Naive thymus-derived CD4-positive, alpha-beta T cell (primary cell): ENCODE measurements at regions not wholly inside any gene's neighbourhood (a gene's known extent, or its start where the extent isn't known, plus 50 kb on each side); places are given as distances from the start of the nearest gene placed in this dataset.

Source experiments
- ATAC-seq: fragments of 150-1000 bp; cut with Tn5 transposase; 2 replicates; pipeline ENCODE4 v1.10.0; 2021; ENCODE audit warnings: mild to moderate bottlenecking, moderate library complexity
- CTCF ChIA-PET: fragments of 350-600 bp; sonication (Branson Sonifier 250); formaldehyde crosslinking; loops from one replicate; lab custom pipeline; 2021; ENCODE audit warnings: antibody characterized with exemption; lab: Charles Lee
- POLR2A ChIA-PET: fragments of 350-600 bp; sonication (Branson Sonifier 250); formaldehyde crosslinking; loops from one replicate; lab custom pipeline; 2021; ENCODE audit warnings: antibody characterized with exemption, inconsistent platforms; lab: Charles Lee
- DNase-seq, 9 donors: peaks; one replicate each; pipeline versions ENCODE4 v3.0.0 to v3.0.0-alpha.2; 2020 to 2022; ENCODE audit warnings: mixed read lengths in 1 of 9
- H3K27ac ChIP-seq: one replicate; pipeline ENCODE4 v1.7.0; 2013; ENCODE audit warnings: mild to moderate bottlenecking, low read depth, low read length, moderate library complexity
- H3K27me3 ChIP-seq, 2 donors: one replicate each; pipeline ENCODE4 v1.7.0; 2013; ENCODE audit warnings: low read length in 2 of 2, mild to moderate bottlenecking in 2 of 2, moderate library complexity in 2 of 2; ENCODE audit not compliant: control insufficient read depth in 2 of 2, insufficient read depth in 2 of 2
- H3K36me3 ChIP-seq, 3 experiments: 1 replicate in 2 of 3; 2 replicates in 1 of 3; pipeline ENCODE4 v1.7.0; 2013; ENCODE audit warnings: low read length in 3 of 3, mild to moderate bottlenecking in 3 of 3, moderate library complexity in 1 of 3; ENCODE audit not compliant: insufficient read depth in 3 of 3, control insufficient read depth in 2 of 3
- H3K4me1 ChIP-seq, 2 donors: one replicate each; pipeline ENCODE4 v1.7.0; 2013; ENCODE audit warnings: low read length in 2 of 2, mild to moderate bottlenecking in 2 of 2, moderate library complexity in 1 of 2; ENCODE audit not compliant: control insufficient read depth in 2 of 2, insufficient read depth in 2 of 2
- H3K4me3 ChIP-seq: 2 replicates; pipeline ENCODE4 v1.7.0; 2013; ENCODE audit warnings: mild to moderate bottlenecking, low read length
- H3K9me3 ChIP-seq, 3 experiments: 1 replicate in 2 of 3; 2 replicates in 1 of 3; pipeline ENCODE4 v1.7.0; 2013; ENCODE audit warnings: low read length in 3 of 3; ENCODE audit not compliant: control insufficient read depth in 2 of 3
- H3K27ac Mint-ChIP-seq, 9 donors: one replicate each; pipeline ENCODE4 v1.8.0; 2020 to 2022; ENCODE audit warnings: mixed read lengths in 9 of 9, mild to moderate bottlenecking in 8 of 9, moderate library complexity in 5 of 9, inconsistent platforms in 2 of 9
- H3K27me3 Mint-ChIP-seq, 5 donors: one replicate each; pipeline ENCODE4 v1.8.0; 2021 to 2022; ENCODE audit warnings: mixed read lengths in 5 of 5, mild to moderate bottlenecking in 1 of 5
- H3K36me3 Mint-ChIP-seq, 5 donors: one replicate each; pipeline ENCODE4 v1.8.0; 2020 to 2022; ENCODE audit warnings: mixed read lengths in 5 of 5, mild to moderate bottlenecking in 3 of 5, inconsistent platforms in 1 of 5
- H3K4me1 Mint-ChIP-seq, 7 donors: one replicate each; pipeline ENCODE4 v1.8.0; 2020 to 2022; ENCODE audit warnings: mixed read lengths in 7 of 7, mild to moderate bottlenecking in 3 of 7, inconsistent platforms in 1 of 7
- H3K4me3 Mint-ChIP-seq, 10 donors: one replicate each; pipeline ENCODE4 v1.8.0; 2020 to 2022; ENCODE audit warnings: mild to moderate bottlenecking in 10 of 10, mixed read lengths in 10 of 10, moderate library complexity in 6 of 10, inconsistent platforms in 2 of 10
- H3K9me3 Mint-ChIP-seq, 11 donors: one replicate each; pipeline ENCODE4 v1.8.0; 2020 to 2022; ENCODE audit warnings: mixed read lengths in 11 of 11, mild to moderate bottlenecking in 4 of 11, inconsistent platforms in 1 of 11, moderate library complexity in 1 of 11
- intact Hi-C, 2 donors: fragments of 100-400 bp; cut with micrococcal nuclease; formaldehyde crosslinking; loops; one replicate each; pipeline ENCODE4 v1.15.1; 2023

GRCh38 chr4:81601358-81601694 is 129.6 kb upstream of the RASGEF1B start:
- POLR2A ChIA-PET: no interaction called here
- Histone ChIP-seq H3K4me1 (no peaks in the 10 kb centered on the region), H3K36me3 (no peaks in the 10 kb centered on the region), H3K27me3 (no peaks in the 10 kb centered on the region), H3K27ac (no peak overlapping the region), H3K4me3 (no peak overlapping the region), H3K9me3 (peaks cover 0 to 5% (median 0%) of the 10 kb centered on the region in 3 experiments)
- intact Hi-C loops: no loop called here
- H3K36me3 Mint-ChIP-seq: peaks cover 0 to 4% (median 0%) of the 10 kb centered on the region in 5 donors
- H3K4me3 Mint-ChIP-seq: no peak overlapping the region
- H3K9me3 Mint-ChIP-seq: peaks cover 0 to 4% (median 0%) of the 10 kb centered on the region in 11 donors
- peaks cover 0 to 9% (median 0%) of the 10 kb centered on the region in 7 donors for H3K4me1 Mint-ChIP-seq
- ATAC-seq (no peak), DNase-seq (no peak)
- H3K27ac Mint-ChIP-seq: no peak overlapping the region
- peaks cover 0 to 3% (median 0%) of the 10 kb centered on the region in 5 donors for H3K27me3 Mint-ChIP-seq
- CTCF ChIA-PET: no interaction called here

- ATAC-seq (no peak), DNase-seq (no peak)
- Mint-ChIP-seq H3K27me3 (peaks cover 0 to 3% (median 0%) of the 10 kb centered on the region in 5 donors), H3K4me1 (peaks cover 0 to 9% (median 0%) of the 10 kb centered on the region in 7 donors), H3K36me3 (peaks cover 0 to 4% (median 0%) of the 10 kb centered on the region in 5 donors), H3K4me3 (no peak overlapping the region), H3K9me3 (peaks cover 0 to 4% (median 0%) of the 10 kb centered on the region in 11 donors), H3K27ac (no peak overlapping the region)
- H3K9me3 ChIP-seq: peaks cover 0 to 5% (median 0%) of the 10 kb centered on the region in 3 experiments
- H3K4me3 ChIP-seq: no peak overlapping the region
- CTCF ChIA-PET: no interaction called here
- intact Hi-C loops: no loop called here
- no peak overlapping the region for H3K27ac ChIP-seq
- no peaks in the 10 kb centered on the region for H3K36me3 ChIP-seq
- no peaks in the 10 kb centered on the region for H3K27me3 ChIP-seq
- POLR2A ChIA-PET: no interaction called here
- H3K4me1 ChIP-seq: no peaks in the 10 kb centered on the region
Measured at GRCh38 chr4:81600520-81601357, 129.0 kb upstream of the RASGEF1B start.

GRCh38 chr4:81599742-81600380 is 128.2 kb upstream of the RASGEF1B start:
- H3K4me1 ChIP-seq: no peaks in the 10 kb centered on the region
- no peak for DNase-seq
- no peak overlapping the region for H3K27ac ChIP-seq
- intact Hi-C loops: loop anchor here in 1 of 2 donors (5.0 kb wide), 1 partner anchor 242 kb away; no protein-coding TSS in a partner anchor
- H3K4me3 ChIP-seq: no peak overlapping the region
- no peaks in the 10 kb centered on the region for H3K36me3 ChIP-seq
- no peak for ATAC-seq
- peaks cover 0 to 5% (median 0%) of the 10 kb centered on the region in 3 experiments for H3K9me3 ChIP-seq
- Mint-ChIP-seq H3K27me3 (peaks cover 0 to 3% (median 0%) of the 10 kb centered on the region in 5 donors), H3K4me1 (peaks cover 0 to under 1% (median 0%) of the 10 kb centered on the region in 7 donors), H3K9me3 (peaks cover 0 to 4% (median 0%) of the 10 kb centered on the region in 11 donors), H3K36me3 (peaks cover 0 to 4% (median 0%) of the 10 kb centered on the region in 5 donors), H3K4me3 (no peak overlapping the region), H3K27ac (no peak overlapping the region)
- ChIA-PET CTCF (no interaction called here), POLR2A (interaction anchor here (0.6 kb wide), 1 partner anchor 1437 kb away, joined by 5 read pairs; no protein-coding TSS in a partner anchor)
- no peaks in the 10 kb centered on the region for H3K27me3 ChIP-seq

- Mint-ChIP-seq H3K4me1 (peaks cover 0 to 5% (median 0%) of the 10 kb centered on the region in 7 donors), H3K4me3 (no peak overlapping the region), H3K27me3 (peaks cover 0 to 3% (median 0%) of the 10 kb centered on the region in 5 donors), H3K36me3 (no peaks in the 10 kb centered on the region), H3K9me3 (peaks cover 0 to 4% (median 0%) of the 10 kb centered on the region in 11 donors), H3K27ac (no peak overlapping the region)
- H3K27ac ChIP-seq: no peak overlapping the region
- CTCF ChIA-PET: interaction anchor here (0.6 to 1.0 kb wide), 2 partner anchors 130 to 1861 kb away, joined by 3 to 4 read pairs; no protein-coding TSS in a partner anchor
- intact Hi-C loops: loop anchor here in 1 of 2 donors (1.0 to 5.0 kb wide), 2 partner anchors 124 to 246 kb away; no protein-coding TSS in a partner anchor
- H3K9me3 ChIP-seq: peaks cover 0 to 5% (median 0%) of the 10 kb centered on the region in 3 experiments
- no peak overlapping the region for H3K4me3 ChIP-seq
- H3K27me3 ChIP-seq: no peaks in the 10 kb centered on the region
- ATAC-seq (no peak), DNase-seq (no peak)
- POLR2A ChIA-PET: no interaction called here
- no peaks in the 10 kb centered on the region for H3K36me3 ChIP-seq
- no peaks in the 10 kb centered on the region for H3K4me1 ChIP-seq
Measured at GRCh38 chr4:81595798-81596610, 124.3 kb upstream of the RASGEF1B start.

GRCh38 chr4:81595287-81595686 is 123.6 kb upstream of the RASGEF1B start:
- H3K4me1 ChIP-seq: no peaks in the 10 kb centered on the region
- no peak overlapping the region for H3K4me3 ChIP-seq
- Mint-ChIP-seq H3K36me3 (no peaks in the 10 kb centered on the region), H3K9me3 (peaks cover 0 to 4% (median 0%) of the 10 kb centered on the region in 11 donors), H3K27me3 (peaks cover 0 to 3% (median 0%) of the 10 kb centered on the region in 5 donors), H3K4me3 (no peak overlapping the region), H3K4me1 (peaks cover 0 to 5% (median 0%) of the 10 kb centered on the region in 7 donors), H3K27ac (no peak overlapping the region)
- ATAC-seq (no peak), DNase-seq (no peak)
- H3K27me3 ChIP-seq: no peaks in the 10 kb centered on the region
- ChIA-PET CTCF (interaction anchor here (1.0 kb wide), 1 partner anchor 129 kb away, joined by 4 read pairs; no protein-coding TSS in a partner anchor), POLR2A (no interaction called here)
- intact Hi-C loops: loop anchor here in 1 of 2 donors (1.0 to 5.0 kb wide), 2 partner anchors 123 to 247 kb away; no protein-coding TSS in a partner anchor
- H3K9me3 ChIP-seq: peaks cover 0 to 5% (median 0%) of the 10 kb centered on the region in 3 experiments
- H3K36me3 ChIP-seq: no peaks in the 10 kb centered on the region
- no peak overlapping the region for H3K27ac ChIP-seq
